ENCODE measurements at regions not wholly inside any gene's neighbourhood (a gene's known extent, or its start where the extent isn't known, plus 50 kb on each side); places are given as distances from the start of the nearest gene placed in this dataset.

- TF ChIP-seq, protein P1, sequence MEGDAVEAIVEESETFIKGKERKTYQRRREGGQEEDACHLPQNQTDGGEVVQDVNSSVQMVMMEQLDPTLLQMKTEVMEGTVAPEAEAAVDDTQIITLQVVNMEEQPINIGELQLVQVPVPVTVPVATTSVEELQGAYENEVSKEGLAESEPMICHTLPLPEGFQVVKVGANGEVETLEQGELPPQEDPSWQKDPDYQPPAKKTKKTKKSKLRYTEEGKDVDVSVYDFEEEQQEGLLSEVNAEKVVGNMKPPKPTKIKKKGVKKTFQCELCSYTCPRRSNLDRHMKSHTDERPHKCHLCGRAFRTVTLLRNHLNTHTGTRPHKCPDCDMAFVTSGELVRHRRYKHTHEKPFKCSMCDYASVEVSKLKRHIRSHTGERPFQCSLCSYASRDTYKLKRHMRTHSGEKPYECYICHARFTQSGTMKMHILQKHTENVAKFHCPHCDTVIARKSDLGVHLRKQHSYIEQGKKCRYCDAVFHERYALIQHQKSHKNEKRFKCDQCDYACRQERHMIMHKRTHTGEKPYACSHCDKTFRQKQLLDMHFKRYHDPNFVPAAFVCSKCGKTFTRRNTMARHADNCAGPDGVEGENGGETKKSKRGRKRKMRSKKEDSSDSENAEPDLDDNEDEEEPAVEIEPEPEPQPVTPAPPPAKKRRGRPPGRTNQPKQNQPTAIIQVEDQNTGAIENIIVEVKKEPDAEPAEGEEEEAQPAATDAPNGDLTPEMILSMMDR (IDR thresholded peaks at IDR 0.05; ENCODE audit: borderline replicate concordance, control extremely low read depth, extremely low read depth, insufficient read depth, missing control alignments) = no peak
- in situ Hi-C loops (cut with MboI; ENCODE audit: low sequenced_read_pairs, unreplicated experiment) = no loop called here
- no peak for DNase-seq (ENCODE audit: low spot score)
Observed at GRCh38 chr4:119937746-119938145, 128.9 kb downstream of the MAD2L1 start.

- TF ChIP-seq, protein P1 (IDR thresholded peaks at IDR 0.05; ENCODE audit: borderline replicate concordance, control extremely low read depth, extremely low read depth, insufficient read depth, missing control alignments) = no peak
- no peak for DNase-seq (ENCODE audit: low spot score)
Observed at GRCh38 chr4:119933606-119934005, 133.0 kb downstream of the MAD2L1 start.

GRCh38 chr4:119932277-119932676 is 134.4 kb downstream of the MAD2L1 start:
- TF ChIP-seq, protein P1 (IDR thresholded peaks at IDR 0.05; ENCODE audit: borderline replicate concordance, control extremely low read depth, extremely low read depth, insufficient read depth, missing control alignments) = no peak
- in situ Hi-C loops (cut with MboI; ENCODE audit: low sequenced_read_pairs, unreplicated experiment) = no loop called here
- DNase-seq (ENCODE audit: low spot score) = no peak

More at GRCh38 chr4:119933606-119934005, 133.0 kb downstream of the MAD2L1 start:
- in situ Hi-C loops (cut with MboI; ENCODE audit: low sequenced_read_pairs, unreplicated experiment) = no loop called here

GRCh38 chr4:119930546-119930945 is 136.1 kb downstream of the MAD2L1 start:
- TF ChIP-seq, protein P1 (IDR thresholded peaks at IDR 0.05; ENCODE audit: borderline replicate concordance, control extremely low read depth, extremely low read depth, insufficient read depth, missing control alignments) = no peak
- DNase-seq (ENCODE audit: low spot score) = no peak
- in situ Hi-C loops (cut with MboI; ENCODE audit: low sequenced_read_pairs, unreplicated experiment) = no loop called here

- DNase-seq (ENCODE audit: low spot score) = no peak
- TF ChIP-seq, protein P1 (IDR thresholded peaks at IDR 0.05; ENCODE audit: borderline replicate concordance, control extremely low read depth, extremely low read depth, insufficient read depth, missing control alignments) = no peak
- in situ Hi-C loops (cut with MboI; ENCODE audit: low sequenced_read_pairs, unreplicated experiment) = no loop called here
Observed at GRCh38 chr4:119921830-119922229, 144.8 kb downstream of the MAD2L1 start.

- in situ Hi-C loops (cut with MboI; ENCODE audit: low sequenced_read_pairs, unreplicated experiment) = no loop called here
- TF ChIP-seq, protein P1 (IDR thresholded peaks at IDR 0.05; ENCODE audit: borderline replicate concordance, control extremely low read depth, extremely low read depth, insufficient read depth, missing control alignments) = no peak
- no peak for DNase-seq (ENCODE audit: low spot score)
Observed at GRCh38 chr4:119906277-119906676, 160.4 kb downstream of the MAD2L1 start.

DNA sequence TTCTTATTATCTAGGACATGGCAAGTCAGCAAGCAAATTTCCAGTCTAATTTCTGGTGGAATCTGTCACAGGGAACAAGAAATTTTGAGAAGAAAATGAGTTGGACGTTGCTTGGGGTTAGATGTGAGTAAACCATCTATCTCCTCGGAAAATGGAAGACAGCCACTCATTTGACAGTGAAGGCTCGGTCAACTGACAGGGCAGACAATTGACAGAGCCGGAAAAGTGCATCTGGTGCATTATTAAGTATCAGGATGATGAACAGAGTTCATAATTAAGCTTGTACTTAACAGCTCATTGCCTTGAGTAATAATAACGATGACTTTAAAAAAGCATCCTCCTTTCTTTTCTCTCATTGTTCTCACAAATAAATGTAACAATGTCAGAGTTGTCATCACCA is 168.4 kb downstream of the MAD2L1 start:
- in situ Hi-C loops (cut with MboI; ENCODE audit: low sequenced_read_pairs, unreplicated experiment) = no loop called here
- no peak for DNase-seq (ENCODE audit: low spot score)
- TF ChIP-seq, protein P1 (IDR thresholded peaks at IDR 0.05; ENCODE audit: borderline replicate concordance, control extremely low read depth, extremely low read depth, insufficient read depth, missing control alignments) = no peak

Measured in GM13976 (cell line).